ENCODE measurements at regions not wholly inside any gene's neighbourhood (a gene's known extent, or its start where the extent isn't known, plus 50 kb on each side); places are given as distances from the start of the nearest gene placed in this dataset.

DNA sequence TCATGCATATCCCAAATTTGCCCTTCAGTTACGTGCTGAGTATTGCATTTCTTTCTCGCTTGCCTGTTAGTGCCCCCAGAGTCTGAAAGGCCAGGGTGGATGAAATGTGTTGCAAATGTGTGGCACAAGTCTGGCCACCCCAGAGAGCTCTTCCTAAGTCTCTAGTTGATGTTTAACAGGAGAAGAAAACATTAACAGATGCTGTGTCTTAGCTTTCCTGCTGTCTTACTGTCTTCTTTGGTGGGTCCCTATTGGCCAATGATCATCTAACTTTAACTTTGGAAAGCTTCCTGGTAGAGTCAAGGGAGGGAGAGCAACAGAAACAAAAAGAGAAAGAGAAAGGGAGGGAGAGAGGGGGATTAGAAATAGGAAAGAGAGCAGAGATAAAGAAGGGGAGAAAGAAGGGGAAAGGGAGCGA, 76.7 kb upstream of the P3H2 start:
- Histone ChIP-seq H3K27ac (no peak overlapping the region), H3K9ac (no peak overlapping the region), H3K79me2 (ENCODE audit: insufficient read depth, low read depth) (no peaks in the 10 kb centered on the region), H3K4me3 (IDR thresholded peaks at IDR 0.05; ENCODE audit: insufficient read depth, low read depth, low read length) (no peak overlapping the region), H3K36me3 (ENCODE audit: insufficient read depth) (no peaks in the 10 kb centered on the region), H4K20me1 (ENCODE audit: insufficient read depth) (no peaks in the 10 kb centered on the region), H2AFZ (ENCODE audit: low read depth) (no peak overlapping the region), H3K27me3 (ENCODE audit: insufficient read depth, low read depth) (no peaks in the 10 kb centered on the region), H3K4me2 (no peak overlapping the region), H3K4me1 (ENCODE audit: low read depth, poor library complexity, severe bottlenecking) (peaks cover 11% of the 10 kb centered on the region)
- TF ChIP-seq, protein P1, sequence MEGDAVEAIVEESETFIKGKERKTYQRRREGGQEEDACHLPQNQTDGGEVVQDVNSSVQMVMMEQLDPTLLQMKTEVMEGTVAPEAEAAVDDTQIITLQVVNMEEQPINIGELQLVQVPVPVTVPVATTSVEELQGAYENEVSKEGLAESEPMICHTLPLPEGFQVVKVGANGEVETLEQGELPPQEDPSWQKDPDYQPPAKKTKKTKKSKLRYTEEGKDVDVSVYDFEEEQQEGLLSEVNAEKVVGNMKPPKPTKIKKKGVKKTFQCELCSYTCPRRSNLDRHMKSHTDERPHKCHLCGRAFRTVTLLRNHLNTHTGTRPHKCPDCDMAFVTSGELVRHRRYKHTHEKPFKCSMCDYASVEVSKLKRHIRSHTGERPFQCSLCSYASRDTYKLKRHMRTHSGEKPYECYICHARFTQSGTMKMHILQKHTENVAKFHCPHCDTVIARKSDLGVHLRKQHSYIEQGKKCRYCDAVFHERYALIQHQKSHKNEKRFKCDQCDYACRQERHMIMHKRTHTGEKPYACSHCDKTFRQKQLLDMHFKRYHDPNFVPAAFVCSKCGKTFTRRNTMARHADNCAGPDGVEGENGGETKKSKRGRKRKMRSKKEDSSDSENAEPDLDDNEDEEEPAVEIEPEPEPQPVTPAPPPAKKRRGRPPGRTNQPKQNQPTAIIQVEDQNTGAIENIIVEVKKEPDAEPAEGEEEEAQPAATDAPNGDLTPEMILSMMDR (conservative IDR thresholded peaks at IDR 0.05; ENCODE audit: low read depth, low read length), result no peak

DNA sequence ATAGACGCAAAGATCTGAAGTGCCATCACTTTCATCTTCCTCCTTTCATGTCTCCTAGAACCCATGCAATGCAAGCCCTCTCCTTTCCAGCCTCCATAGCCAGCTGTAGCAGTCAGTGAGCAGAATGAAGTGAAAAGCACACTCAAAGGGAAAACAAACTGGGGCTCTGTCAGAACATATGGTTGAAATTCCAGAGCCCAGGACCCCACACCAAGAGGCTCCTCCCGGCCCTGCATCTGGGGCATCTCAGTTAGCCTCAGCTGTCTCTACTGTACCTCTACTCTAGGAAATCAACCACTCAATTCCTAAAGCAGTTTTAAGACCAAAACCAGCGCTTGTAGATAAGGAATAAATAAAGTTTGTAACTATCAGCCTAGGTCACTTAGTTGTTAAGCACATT, 73.8 kb upstream of the P3H2 start:
- TF ChIP-seq, protein P1 (conservative IDR thresholded peaks at IDR 0.05; ENCODE audit: low read depth, low read length), result no peak
- Histone ChIP-seq H4K20me1 (ENCODE audit: insufficient read depth) (no peaks in the 10 kb centered on the region), H3K4me3 (IDR thresholded peaks at IDR 0.05; ENCODE audit: insufficient read depth, low read depth, low read length) (no peak overlapping the region), H3K27me3 (ENCODE audit: insufficient read depth, low read depth) (no peaks in the 10 kb centered on the region), H3K36me3 (ENCODE audit: insufficient read depth) (no peaks in the 10 kb centered on the region), H3K4me1 (ENCODE audit: low read depth, poor library complexity, severe bottlenecking) (no peaks in the 10 kb centered on the region), H3K4me2 (no peak overlapping the region), H3K27ac (no peak overlapping the region), H3K9ac (no peak overlapping the region), H2AFZ (ENCODE audit: low read depth) (no peak overlapping the region), H3K79me2 (ENCODE audit: insufficient read depth, low read depth) (no peaks in the 10 kb centered on the region)

DNA sequence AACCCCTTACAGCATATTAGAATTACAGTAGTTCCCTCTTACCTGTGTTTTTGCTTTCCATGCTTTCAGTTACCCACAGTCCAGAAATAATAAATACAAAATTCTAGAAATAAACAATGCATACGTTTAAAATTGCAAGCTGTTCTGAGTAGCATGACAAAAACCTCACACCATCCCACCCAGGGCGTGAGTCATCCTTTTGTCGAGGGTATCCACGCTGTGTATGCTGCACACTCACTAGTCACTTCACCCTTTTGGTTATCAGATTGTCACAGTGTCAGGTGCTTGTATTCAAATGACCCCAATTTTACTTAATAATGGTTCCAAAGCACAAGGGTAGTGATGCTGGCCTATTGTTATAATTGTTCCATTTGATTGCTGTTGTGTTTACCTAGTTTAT, 72.5 kb upstream of the P3H2 start:
- Histone ChIP-seq H3K27me3 (ENCODE audit: insufficient read depth, low read depth) (no peaks in the 10 kb centered on the region), H3K9ac (no peak overlapping the region), H3K79me2 (ENCODE audit: insufficient read depth, low read depth) (no peaks in the 10 kb centered on the region), H3K4me1 (ENCODE audit: low read depth, poor library complexity, severe bottlenecking) (no peaks in the 10 kb centered on the region), H3K4me3 (IDR thresholded peaks at IDR 0.05; ENCODE audit: insufficient read depth, low read depth, low read length) (no peak overlapping the region), H3K4me2 (no peak overlapping the region), H2AFZ (ENCODE audit: low read depth) (no peak overlapping the region), H3K27ac (no peak overlapping the region), H4K20me1 (ENCODE audit: insufficient read depth) (no peaks in the 10 kb centered on the region), H3K36me3 (ENCODE audit: insufficient read depth) (no peaks in the 10 kb centered on the region)
- TF ChIP-seq, protein P1 (conservative IDR thresholded peaks at IDR 0.05; ENCODE audit: low read depth, low read length), result no peak

DNA sequence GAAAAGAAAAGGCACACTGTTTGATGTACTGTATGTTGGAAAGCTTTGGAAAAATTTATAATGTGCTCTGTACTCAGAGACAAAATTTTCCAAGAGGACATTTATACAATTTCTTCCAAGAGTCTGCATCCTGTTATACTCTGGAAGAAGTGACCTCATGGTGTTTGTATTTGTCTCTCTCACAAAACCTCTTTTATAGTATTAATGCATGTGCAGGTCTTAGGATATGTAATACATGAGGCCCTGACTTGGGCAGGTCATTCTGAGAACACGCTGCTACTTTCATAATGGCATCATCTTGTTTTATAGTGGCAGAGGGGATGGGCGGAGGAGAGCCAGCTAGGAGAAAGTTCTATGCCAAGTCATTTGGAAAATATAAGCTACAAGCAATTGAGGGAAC, 72.0 kb upstream of the P3H2 start:
- H3K4me3 ChIP-seq (IDR thresholded peaks at IDR 0.05; ENCODE audit: insufficient read depth, low read depth, low read length), result no peak overlapping the region
- H3K4me1 ChIP-seq (ENCODE audit: low read depth, poor library complexity, severe bottlenecking), result no peaks in the 10 kb centered on the region
- H3K27me3 ChIP-seq (ENCODE audit: insufficient read depth, low read depth), result no peaks in the 10 kb centered on the region
- H3K27ac ChIP-seq, result no peak overlapping the region
- TF ChIP-seq, protein P1 (conservative IDR thresholded peaks at IDR 0.05; ENCODE audit: low read depth, low read length), result no peak
- H2AFZ ChIP-seq (ENCODE audit: low read depth), result no peak overlapping the region
- no peak overlapping the region for H3K4me2 ChIP-seq
- H4K20me1 ChIP-seq (ENCODE audit: insufficient read depth), result no peaks in the 10 kb centered on the region
- no peak overlapping the region for H3K9ac ChIP-seq
- no peaks in the 10 kb centered on the region for H3K36me3 ChIP-seq (ENCODE audit: insufficient read depth)
- no peaks in the 10 kb centered on the region for H3K79me2 ChIP-seq (ENCODE audit: insufficient read depth, low read depth)
